ENCODE measurements at regions not wholly inside any gene's neighbourhood (a gene's known extent, or its start where the extent isn't known, plus 50 kb on each side); places are given as distances from the start of the nearest gene placed in this dataset.

DNA sequence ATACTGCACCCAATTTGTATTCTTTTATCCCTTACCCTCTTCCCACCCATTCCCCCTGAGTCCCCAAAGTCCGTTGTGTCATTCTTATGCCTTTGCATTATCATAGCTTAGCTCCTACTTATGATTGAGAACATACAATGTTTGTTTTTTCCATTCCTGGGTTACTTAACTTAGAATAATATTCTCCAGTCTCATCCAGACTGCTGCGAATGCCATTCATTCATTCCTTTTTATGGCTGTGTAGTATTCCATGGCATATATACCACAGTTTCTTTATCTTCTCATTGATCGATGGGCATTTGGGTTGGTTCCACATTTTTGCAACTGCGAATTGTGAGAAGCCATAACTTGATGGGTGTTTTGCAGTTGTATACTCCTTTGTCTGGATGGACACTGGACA lies 62.8 kb downstream of the FHIP1A start:
- Mint-ChIP-seq H3K4me1 (no peaks in the 10 kb centered on the region), H3K27me3 (ENCODE audit: low read depth) (peaks cover 10% of the 10 kb centered on the region), H3K4me3 (no peak overlapping the region), H3K9me3 (peaks cover 3% of the 10 kb centered on the region), H3K36me3 (ENCODE audit: low read depth) (no peaks in the 10 kb centered on the region), H3K27ac (ENCODE audit: unreplicated experiment) (no peak overlapping the region)
- TF ChIP-seq, protein P1, sequence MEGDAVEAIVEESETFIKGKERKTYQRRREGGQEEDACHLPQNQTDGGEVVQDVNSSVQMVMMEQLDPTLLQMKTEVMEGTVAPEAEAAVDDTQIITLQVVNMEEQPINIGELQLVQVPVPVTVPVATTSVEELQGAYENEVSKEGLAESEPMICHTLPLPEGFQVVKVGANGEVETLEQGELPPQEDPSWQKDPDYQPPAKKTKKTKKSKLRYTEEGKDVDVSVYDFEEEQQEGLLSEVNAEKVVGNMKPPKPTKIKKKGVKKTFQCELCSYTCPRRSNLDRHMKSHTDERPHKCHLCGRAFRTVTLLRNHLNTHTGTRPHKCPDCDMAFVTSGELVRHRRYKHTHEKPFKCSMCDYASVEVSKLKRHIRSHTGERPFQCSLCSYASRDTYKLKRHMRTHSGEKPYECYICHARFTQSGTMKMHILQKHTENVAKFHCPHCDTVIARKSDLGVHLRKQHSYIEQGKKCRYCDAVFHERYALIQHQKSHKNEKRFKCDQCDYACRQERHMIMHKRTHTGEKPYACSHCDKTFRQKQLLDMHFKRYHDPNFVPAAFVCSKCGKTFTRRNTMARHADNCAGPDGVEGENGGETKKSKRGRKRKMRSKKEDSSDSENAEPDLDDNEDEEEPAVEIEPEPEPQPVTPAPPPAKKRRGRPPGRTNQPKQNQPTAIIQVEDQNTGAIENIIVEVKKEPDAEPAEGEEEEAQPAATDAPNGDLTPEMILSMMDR (conservative IDR thresholded peaks at IDR 0.05) = no peak
- no peak for DNase-seq (ENCODE audit: low read depth, low spot score)

DNA sequence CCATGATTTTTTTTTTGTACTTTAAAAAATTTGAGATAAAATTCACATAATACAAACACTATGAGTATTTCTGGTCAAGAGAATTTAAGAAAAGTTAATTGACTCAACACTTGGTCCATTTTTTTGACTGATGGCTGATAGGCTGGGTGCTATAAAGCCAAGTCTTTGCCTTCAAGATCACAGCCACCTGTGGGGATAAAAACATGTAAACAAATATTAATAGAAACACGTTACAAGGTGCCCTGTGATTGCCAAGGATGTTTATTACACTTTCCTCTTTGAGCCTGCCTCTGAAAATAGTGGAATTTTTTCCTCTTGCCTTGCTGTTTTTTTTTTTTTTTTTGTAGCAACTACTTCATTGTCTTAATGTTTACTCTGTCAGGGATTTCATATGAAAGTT lies 63.3 kb downstream of the FHIP1A start:
- DNase-seq (ENCODE audit: low read depth, low spot score) = no peak
- no peaks in the 10 kb centered on the region for H3K36me3 Mint-ChIP-seq (ENCODE audit: low read depth)
- TF ChIP-seq, protein P1 (conservative IDR thresholded peaks at IDR 0.05) = no peak
- no peak overlapping the region for H3K27ac Mint-ChIP-seq (ENCODE audit: unreplicated experiment)
- no peak overlapping the region for H3K4me3 Mint-ChIP-seq
- no peaks in the 10 kb centered on the region for H3K9me3 Mint-ChIP-seq
- H3K27me3 Mint-ChIP-seq (ENCODE audit: low read depth) = peaks cover 10% of the 10 kb centered on the region
- no peaks in the 10 kb centered on the region for H3K4me1 Mint-ChIP-seq

DNA sequence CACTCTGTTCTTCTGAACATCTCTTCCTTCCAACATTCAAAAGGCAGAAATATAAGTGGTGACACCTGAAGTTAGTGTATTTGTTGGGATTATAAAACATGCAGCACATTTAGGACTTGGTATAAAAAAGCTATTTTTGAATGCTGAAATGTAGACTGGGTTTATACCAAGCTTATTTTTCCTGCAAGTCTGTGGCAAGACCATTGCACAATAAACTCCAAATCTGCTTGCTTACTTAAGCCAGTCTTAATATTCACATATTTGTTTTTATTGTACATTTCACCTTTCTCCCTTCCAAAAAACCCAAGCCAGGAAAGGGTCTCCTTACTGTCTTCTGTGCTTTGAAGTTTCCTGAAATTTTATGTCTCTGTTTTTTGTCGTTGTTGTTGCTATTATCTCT lies 63.7 kb downstream of the FHIP1A start:
- Mint-ChIP-seq H3K36me3 (ENCODE audit: low read depth) (no peaks in the 10 kb centered on the region), H3K27me3 (ENCODE audit: low read depth) (peaks cover 10% of the 10 kb centered on the region), H3K9me3 (no peaks in the 10 kb centered on the region), H3K4me1 (no peaks in the 10 kb centered on the region), H3K27ac (ENCODE audit: unreplicated experiment) (no peak overlapping the region), H3K4me3 (no peak overlapping the region)
- TF ChIP-seq, protein P1 (conservative IDR thresholded peaks at IDR 0.05) = no peak
- DNase-seq (ENCODE audit: low read depth, low spot score) = no peak

DNA sequence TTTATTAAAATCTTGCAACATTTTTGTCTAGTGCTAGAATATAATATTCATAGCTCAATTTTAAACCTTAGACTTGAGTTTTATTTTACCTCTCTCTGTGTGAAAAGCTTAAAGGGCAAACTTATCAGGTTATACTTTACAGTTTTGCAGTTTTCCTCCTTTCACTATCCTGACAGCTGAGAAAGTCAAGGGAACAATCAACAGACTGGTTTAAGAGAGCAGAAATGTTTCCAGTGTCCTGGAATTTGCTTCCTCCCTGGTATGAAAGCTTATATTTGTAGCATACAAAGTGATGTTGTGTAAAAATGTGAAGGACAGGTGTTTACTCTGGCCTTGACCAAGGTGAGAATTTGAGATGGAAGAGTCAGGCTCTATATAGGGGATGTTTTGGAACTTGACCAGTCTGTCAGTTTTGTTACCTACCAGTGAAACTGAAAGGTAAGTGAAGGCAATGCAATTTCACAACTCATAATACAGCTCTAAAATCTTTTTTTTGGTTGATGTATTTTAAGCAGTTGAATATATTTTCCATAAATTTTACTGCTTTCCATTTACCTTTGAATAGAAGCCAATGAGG lies 64.6 kb downstream of the FHIP1A start:
- TF ChIP-seq, protein P1 (conservative IDR thresholded peaks at IDR 0.05) = no peak
- Mint-ChIP-seq H3K27ac (ENCODE audit: unreplicated experiment) (no peak overlapping the region), H3K4me1 (no peaks in the 10 kb centered on the region), H3K36me3 (ENCODE audit: low read depth) (no peaks in the 10 kb centered on the region), H3K4me3 (no peak overlapping the region), H3K27me3 (ENCODE audit: low read depth) (peaks cover 10% of the 10 kb centered on the region), H3K9me3 (no peaks in the 10 kb centered on the region)
- DNase-seq (ENCODE audit: low read depth, low spot score) = no peak

DNA sequence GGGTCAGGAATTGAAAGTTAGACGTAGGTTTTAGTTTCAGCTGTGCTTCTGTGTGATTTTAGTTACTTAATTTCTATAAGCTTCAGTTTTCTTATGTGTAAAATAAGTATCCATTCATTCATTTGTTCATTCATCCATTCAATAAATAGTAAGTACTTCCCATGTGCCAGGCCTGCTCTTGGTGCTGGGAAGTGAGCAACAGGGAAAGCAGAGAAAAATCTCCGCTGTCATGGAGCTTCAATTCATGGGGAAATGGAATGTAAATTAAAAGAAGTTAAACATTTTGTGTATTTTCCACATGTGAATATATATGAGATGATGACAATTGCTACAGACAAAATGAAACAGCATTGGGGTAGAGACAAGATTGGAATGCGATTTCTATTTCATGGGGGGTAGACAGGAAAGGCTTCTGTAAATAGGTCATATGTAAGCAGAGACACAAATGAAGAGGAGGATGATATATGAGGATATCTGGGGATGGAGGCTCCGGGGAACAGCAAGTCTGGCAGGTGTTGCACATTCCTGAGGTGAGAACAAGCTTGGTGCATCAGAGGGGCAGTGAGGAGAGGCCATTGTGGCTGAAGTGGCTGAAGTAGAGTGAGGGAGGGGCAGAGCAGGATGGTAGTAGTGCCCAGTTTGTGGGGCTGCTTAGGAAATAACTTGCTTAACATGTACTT lies 66.2 kb downstream of the FHIP1A start:
- TF ChIP-seq, protein P1 (conservative IDR thresholded peaks at IDR 0.05) = no peak
- peaks cover 9% of the 10 kb centered on the region for H3K27me3 Mint-ChIP-seq (ENCODE audit: low read depth)
- H3K36me3 Mint-ChIP-seq (ENCODE audit: low read depth) = no peaks in the 10 kb centered on the region
- DNase-seq (ENCODE audit: low read depth, low spot score) = no peak
- no peaks in the 10 kb centered on the region for H3K4me1 Mint-ChIP-seq
- H3K27ac Mint-ChIP-seq (ENCODE audit: unreplicated experiment) = no peak overlapping the region
- H3K9me3 Mint-ChIP-seq = no peaks in the 10 kb centered on the region
- no peak overlapping the region for H3K4me3 Mint-ChIP-seq

All from neural crest cell (in vitro differentiated cells).